ENCODE measurements at regions not wholly inside any gene's neighbourhood (a gene's known extent, or its start where the extent isn't known, plus 50 kb on each side); places are given as distances from the start of the nearest gene placed in this dataset.

DNA sequence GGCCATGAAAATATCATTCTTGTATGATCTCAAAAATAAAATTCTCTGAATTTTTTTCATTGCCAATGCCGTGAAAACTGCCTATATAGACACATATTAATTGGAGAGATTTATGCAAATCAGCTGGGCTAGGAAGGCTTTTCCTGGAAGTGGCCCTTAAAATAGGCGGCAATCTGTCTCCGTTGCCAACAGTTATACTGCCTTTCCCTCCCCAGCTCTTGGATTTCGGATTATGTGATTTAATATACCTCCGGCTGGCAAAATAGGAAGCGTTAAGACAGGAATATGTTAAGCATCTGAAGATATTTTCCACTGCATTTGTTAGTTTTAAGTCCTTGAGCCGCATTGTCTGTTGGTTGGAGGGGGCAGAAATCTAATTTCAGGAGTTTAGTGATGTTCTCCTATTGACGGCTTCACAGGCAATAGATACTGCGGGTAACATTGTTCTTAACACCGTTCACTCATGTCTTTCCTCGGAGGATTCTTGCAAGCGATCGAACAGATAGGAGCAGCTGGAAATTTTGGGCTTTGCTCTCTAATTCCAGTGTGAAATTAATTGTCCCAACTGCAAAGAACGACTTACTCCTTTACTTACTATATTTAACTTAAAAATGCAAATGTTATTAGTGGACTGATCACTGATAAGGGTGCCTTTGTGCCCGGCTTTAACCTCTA is 113.3 kb downstream of the LINC00237 start:
- no peak for TF ChIP-seq POLR2A (IDR thresholded peaks at IDR 0.05)
- TF ChIP-seq, protein P1, sequence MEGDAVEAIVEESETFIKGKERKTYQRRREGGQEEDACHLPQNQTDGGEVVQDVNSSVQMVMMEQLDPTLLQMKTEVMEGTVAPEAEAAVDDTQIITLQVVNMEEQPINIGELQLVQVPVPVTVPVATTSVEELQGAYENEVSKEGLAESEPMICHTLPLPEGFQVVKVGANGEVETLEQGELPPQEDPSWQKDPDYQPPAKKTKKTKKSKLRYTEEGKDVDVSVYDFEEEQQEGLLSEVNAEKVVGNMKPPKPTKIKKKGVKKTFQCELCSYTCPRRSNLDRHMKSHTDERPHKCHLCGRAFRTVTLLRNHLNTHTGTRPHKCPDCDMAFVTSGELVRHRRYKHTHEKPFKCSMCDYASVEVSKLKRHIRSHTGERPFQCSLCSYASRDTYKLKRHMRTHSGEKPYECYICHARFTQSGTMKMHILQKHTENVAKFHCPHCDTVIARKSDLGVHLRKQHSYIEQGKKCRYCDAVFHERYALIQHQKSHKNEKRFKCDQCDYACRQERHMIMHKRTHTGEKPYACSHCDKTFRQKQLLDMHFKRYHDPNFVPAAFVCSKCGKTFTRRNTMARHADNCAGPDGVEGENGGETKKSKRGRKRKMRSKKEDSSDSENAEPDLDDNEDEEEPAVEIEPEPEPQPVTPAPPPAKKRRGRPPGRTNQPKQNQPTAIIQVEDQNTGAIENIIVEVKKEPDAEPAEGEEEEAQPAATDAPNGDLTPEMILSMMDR (IDR thresholded peaks at IDR 0.05 in 4 of 5, conservative IDR thresholded peaks at IDR 0.05 in 1 of 5), result no peak
